ENCODE measurements at regions not wholly inside any gene's neighbourhood (a gene's known extent, or its start where the extent isn't known, plus 50 kb on each side); places are given as distances from the start of the nearest gene placed in this dataset.

DNA sequence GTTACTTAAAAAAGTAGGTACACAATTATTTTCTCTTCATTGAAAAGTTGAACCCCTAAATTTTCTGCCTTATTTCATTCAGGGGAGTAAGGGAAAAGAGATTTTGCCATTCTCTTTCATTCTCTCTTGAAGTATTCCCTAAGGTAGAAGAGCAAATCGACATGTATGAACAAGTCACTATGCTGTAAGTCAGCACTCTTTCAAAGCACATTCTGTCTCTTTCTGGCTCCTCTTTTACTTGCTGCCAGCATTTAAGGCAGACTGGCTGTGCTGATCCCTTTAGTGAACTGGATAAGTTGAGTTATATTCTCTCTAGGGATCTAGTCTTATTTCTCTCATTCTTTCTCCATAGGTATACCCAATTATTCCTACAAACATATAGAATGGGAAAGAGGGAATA lies 222.3 kb upstream of the ZWINT start:
- intact Hi-C loops (cut with micrococcal nuclease; ENCODE audit: unreplicated experiment) (no loop called here), in situ Hi-C loops (cut with HindIII; ENCODE audit: low pct_unique_long_range_greater_than_20kb, low sequenced_read_pairs) (no loop called here)
- POLR2A ChIA-PET, result no interaction called here
- BruUV-seq (replicated peaks), result no TSS peak
- no peaks in the 10 kb centered on the region for H3K27me3 ChIP-seq (ENCODE audit: control insufficient read depth, insufficient read depth, low read length)
- TF ChIP-seq REST (IDR thresholded peaks at IDR 0.05; ENCODE audit: insufficient read depth in 1 of 2, low read depth in 2 of 2, low read length in 1 of 2), result no peak
- DNase-seq (ENCODE audit: low read depth, low spot score) (no peak), ATAC-seq (no peak)
- no peak overlapping the region for H3K27ac ChIP-seq (ENCODE audit: low read length)
- no peak overlapping the region for H3K4me3 ChIP-seq (ENCODE audit: low read depth in 2 of 2, low read length in 2 of 2)
- no peaks in the 10 kb centered on the region for H3K9me3 ChIP-seq (ENCODE audit: control insufficient read depth, insufficient read depth, low read depth, low read length)
- CTCF ChIA-PET, result no interaction called here
- no peaks in the 10 kb centered on the region for H3K4me1 ChIP-seq (ENCODE audit: control insufficient read depth, insufficient read depth, low read length)
- H3K36me3 ChIP-seq (ENCODE audit: control insufficient read depth, insufficient read depth, low read length), result no peaks in the 10 kb centered on the region

DNA sequence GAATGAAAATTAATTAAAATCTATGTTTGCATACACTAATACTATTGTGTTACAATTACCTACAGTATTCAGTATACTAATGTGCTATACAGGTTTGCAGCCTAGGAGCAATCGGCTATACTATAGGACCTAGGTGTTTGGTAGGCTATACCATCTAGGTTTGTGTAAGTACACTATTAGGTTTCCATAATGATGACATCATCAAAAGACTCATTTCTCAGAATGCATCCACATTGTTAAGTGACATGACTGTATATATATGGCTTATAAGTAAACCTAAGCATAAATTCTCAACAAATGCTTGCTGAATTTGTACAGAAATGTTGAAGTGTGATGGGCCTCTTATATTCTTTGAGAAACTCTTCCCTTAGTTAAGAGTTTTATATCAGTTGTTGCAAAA lies 206.5 kb upstream of the ZWINT start:
- no peak for ATAC-seq
- POLR2A ChIA-PET, result no interaction called here
- Histone ChIP-seq H3K27me3 (ENCODE audit: control insufficient read depth, insufficient read depth, low read length) (no peaks in the 10 kb centered on the region), H3K4me1 (ENCODE audit: control insufficient read depth, insufficient read depth, low read length) (no peaks in the 10 kb centered on the region), H3K4me3 (ENCODE audit: low read depth in 2 of 2, low read length in 2 of 2) (no peak overlapping the region), H3K36me3 (ENCODE audit: control insufficient read depth, insufficient read depth, low read length) (no peaks in the 10 kb centered on the region), H3K9me3 (ENCODE audit: control insufficient read depth, insufficient read depth, low read depth, low read length) (no peaks in the 10 kb centered on the region), H3K27ac (ENCODE audit: low read length) (no peak overlapping the region)
- intact Hi-C loops (cut with micrococcal nuclease; ENCODE audit: unreplicated experiment), result no loop called here
- DNase-seq (ENCODE audit: low read depth, low spot score), result no peak
- CTCF ChIA-PET, result no interaction called here
- in situ Hi-C loops (cut with HindIII; ENCODE audit: low pct_unique_long_range_greater_than_20kb, low sequenced_read_pairs), result no loop called here
- no peak for TF ChIP-seq REST (IDR thresholded peaks at IDR 0.05; ENCODE audit: insufficient read depth in 1 of 2, low read depth in 2 of 2, low read length in 1 of 2)
- TF ChIP-seq POLR2AphosphoS5 (IDR thresholded peaks at IDR 0.05; ENCODE audit: low read depth, low read length), result no peak
- TF ChIP-seq TCF7L2 (IDR thresholded peaks at IDR 0.05; ENCODE audit: low read depth, low read length), result no peak
- TF ChIP-seq SIN3A (IDR thresholded peaks at IDR 0.05; ENCODE audit: borderline replicate concordance, insufficient read depth, low read depth, low read length), result no peak
- no peak for TF ChIP-seq CTCF (IDR thresholded peaks at IDR 0.05)
- no TSS peak for BruUV-seq (replicated peaks)

Data from Panc1 (cell line).